ENCODE measurements at regions not wholly inside any gene's neighbourhood (a gene's known extent, or its start where the extent isn't known, plus 50 kb on each side); places are given as distances from the start of the nearest gene placed in this dataset.

- ATAC-seq (no peak), DNase-seq (ENCODE audit: low read depth, low spot score) (no peak)
- H3K36me3 ChIP-seq (ENCODE audit: control insufficient read depth, insufficient read depth, low read length), result no peaks in the 10 kb centered on the region; the same call in 1 of the 2 replicates
- POLR2A ChIA-PET, result no interaction called here
- in situ Hi-C loops (cut with HindIII; ENCODE audit: low pct_unique_long_range_greater_than_20kb, low sequenced_read_pairs), result no loop called here
- TF ChIP-seq SIN3A (IDR thresholded peaks at IDR 0.05; ENCODE audit: borderline replicate concordance, insufficient read depth, low read depth, low read length), result no peak
- no peak for TF ChIP-seq TCF7L2 (IDR thresholded peaks at IDR 0.05; ENCODE audit: low read depth, low read length)
- no peak for TF ChIP-seq POLR2AphosphoS5 (IDR thresholded peaks at IDR 0.05; ENCODE audit: low read depth, low read length)
- TF ChIP-seq REST (IDR thresholded peaks at IDR 0.05; ENCODE audit: insufficient read depth in 1 of 2, low read depth in 2 of 2, low read length in 1 of 2), result no peak
- no peak for TF ChIP-seq CTCF (IDR thresholded peaks at IDR 0.05)
- intact Hi-C loops (cut with micrococcal nuclease; ENCODE audit: unreplicated experiment), result no loop called here
- H3K4me3 ChIP-seq (ENCODE audit: low read depth in 2 of 2, low read length in 2 of 2), result no peak overlapping the region
- H3K4me1 ChIP-seq (ENCODE audit: control insufficient read depth, insufficient read depth, low read length), result peaks cover 8% of the 10 kb centered on the region
- H3K27ac ChIP-seq (ENCODE audit: low read length), result 0 out of 2 replicates have a peak overlapping the region, but pooled peaks have one; percentile 19
- CTCF ChIA-PET, result no interaction called here
- H3K27me3 ChIP-seq (ENCODE audit: control insufficient read depth, insufficient read depth, low read length), result no peaks in the 10 kb centered on the region
- no TSS peak for BruUV-seq (replicated peaks)
- H3K9me3 ChIP-seq (ENCODE audit: control insufficient read depth, insufficient read depth, low read depth, low read length), result peaks cover 6% of the 10 kb centered on the region; the same call in 1 of the 2 replicates
These were observed 117.6 kb downstream of the UTRN start for GRCh38 chr6:144402750-144403149.

- CTCF ChIA-PET, result no interaction called here
- ATAC-seq, result no peak
- peaks cover 10% of the 10 kb centered on the region for H3K4me1 ChIP-seq (ENCODE audit: control insufficient read depth, insufficient read depth, low read length)
- H3K27me3 ChIP-seq (ENCODE audit: control insufficient read depth, insufficient read depth, low read length), result no peaks in the 10 kb centered on the region
- in situ Hi-C loops (cut with HindIII; ENCODE audit: low pct_unique_long_range_greater_than_20kb, low sequenced_read_pairs) (no loop called here), intact Hi-C loops (cut with micrococcal nuclease; ENCODE audit: unreplicated experiment) (no loop called here)
- no peak for TF ChIP-seq SIN3A (IDR thresholded peaks at IDR 0.05; ENCODE audit: borderline replicate concordance, insufficient read depth, low read depth, low read length)
- TF ChIP-seq TCF7L2 (IDR thresholded peaks at IDR 0.05; ENCODE audit: low read depth, low read length), result no peak
- no peak for TF ChIP-seq CTCF (IDR thresholded peaks at IDR 0.05)
- no peak for TF ChIP-seq REST (IDR thresholded peaks at IDR 0.05; ENCODE audit: insufficient read depth in 1 of 2, low read depth in 2 of 2, low read length in 1 of 2)
- TF ChIP-seq POLR2AphosphoS5 (IDR thresholded peaks at IDR 0.05; ENCODE audit: low read depth, low read length), result no peak
- no peak for DNase-seq (ENCODE audit: low read depth, low spot score)
- BruUV-seq (replicated peaks), result no TSS peak
- H3K36me3 ChIP-seq (ENCODE audit: control insufficient read depth, insufficient read depth, low read length), result no peaks in the 10 kb centered on the region; the same call in 1 of the 2 replicates
- H3K4me3 ChIP-seq (ENCODE audit: low read depth in 2 of 2, low read length in 2 of 2), result no peak overlapping the region
- no peaks in the 10 kb centered on the region for H3K9me3 ChIP-seq (ENCODE audit: control insufficient read depth, insufficient read depth, low read depth, low read length)
- POLR2A ChIA-PET, result no interaction called here
- peak overlapping the region; percentile 44; the same call in 1 of the 2 replicates for H3K27ac ChIP-seq (ENCODE audit: low read length)
These were observed 120.0 kb downstream of the UTRN start for GRCh38 chr6:144405163-144405562.
